ENCODE measurements at regions not wholly inside any gene's neighbourhood (a gene's known extent, or its start where the extent isn't known, plus 50 kb on each side); places are given as distances from the start of the nearest gene placed in this dataset.

GRCh38 chr20:51217347-51218045 lies 194.6 kb upstream of the KCNG1 start:
- ATAC-seq, result no peak

- ATAC-seq, result no peak
These were observed 193.9 kb upstream of the KCNG1 start for GRCh38 chr20:51216850-51217249.

- ATAC-seq, result no peak
These were observed 189.9 kb upstream of the KCNG1 start for GRCh38 chr20:51212816-51213215.

- ATAC-seq, result peak; percentile 88
These were observed 188.3 kb upstream of the KCNG1 start for GRCh38 chr20:51211191-51211590.

- ATAC-seq, result no peak
These were observed 187.2 kb upstream of the KCNG1 start for GRCh38 chr20:51210084-51210483.

GRCh38 chr20:51208162-51208561 lies 185.3 kb upstream of the KCNG1 start:
- no peak for ATAC-seq

- ATAC-seq, result no peak
These were observed 183.2 kb upstream of the KCNG1 start for GRCh38 chr20:51206032-51206662.

- ATAC-seq, result no peak
These were observed 181.9 kb upstream of the KCNG1 start for GRCh38 chr20:51204794-51205193.

GRCh38 chr20:51204051-51204715 lies 181.3 kb upstream of the KCNG1 start:
- ATAC-seq, result no peak

GRCh38 chr20:51202304-51202703 lies 179.4 kb upstream of the KCNG1 start:
- ATAC-seq, result no peak

- no peak for ATAC-seq
These were observed 177.0 kb upstream of the KCNG1 start for GRCh38 chr20:51199920-51200319.

GRCh38 chr20:51198876-51199523 lies 176.1 kb upstream of the KCNG1 start:
- no peak for ATAC-seq

- no peak for ATAC-seq
These were observed 175.3 kb upstream of the KCNG1 start for GRCh38 chr20:51198238-51198637.

GRCh38 chr20:51196991-51197651 lies 174.2 kb upstream of the KCNG1 start:
- ATAC-seq, result no peak

GRCh38 chr20:51195990-51196389 lies 173.1 kb upstream of the KCNG1 start:
- no peak for ATAC-seq

- ATAC-seq, result peak; percentile 91
These were observed 172.6 kb upstream of the KCNG1 start for GRCh38 chr20:51195419-51195901.

GRCh38 chr20:51193066-51193772 lies 170.3 kb upstream of the KCNG1 start:
- ATAC-seq, result no peak

- ATAC-seq, result no peak
These were observed 167.9 kb upstream of the KCNG1 start for GRCh38 chr20:51190783-51191180.

GRCh38 chr20:51189814-51190782 lies 167.2 kb upstream of the KCNG1 start:
- no peak for ATAC-seq

- no peak for ATAC-seq
These were observed 166.0 kb upstream of the KCNG1 start for GRCh38 chr20:51188941-51189340.

GRCh38 chr20:51187261-51187660 lies 164.4 kb upstream of the KCNG1 start:
- no peak for ATAC-seq
